BE2C (cell line): ENCODE measurements at regions not wholly inside any gene's neighbourhood (a gene's known extent, or its start where the extent isn't known, plus 50 kb on each side); places are given as distances from the start of the nearest gene placed in this dataset.

Experiments used
- DNase-seq: peaks from one replicate; pipeline ENCODE4 v3.0.0-alpha.2; 2020
- H3K27me3 ChIP-seq: fragments of 250-450 bp; sonication (Bioruptor Pico); 2 replicates; pipeline ENCODE4 v1.5.1; 2020; ENCODE audit warnings: mild to moderate bottlenecking
- H3K36me3 ChIP-seq: fragments of 250-450 bp; sonication (Bioruptor Pico); 2 replicates; pipeline ENCODE4 v1.5.1; 2020; ENCODE audit warnings: mild to moderate bottlenecking
- H3K4me1 ChIP-seq: fragments of 250-450 bp; sonication (Bioruptor Pico); 2 replicates; pipeline ENCODE4 v1.5.1; 2020
- H3K4me3 ChIP-seq: 2 replicates; pipeline ENCODE4 v1.5.1; 2011; ENCODE audit warnings: low read depth, low read length
- H3K9me3 ChIP-seq: fragments of 250-450 bp; sonication (Bioruptor Pico); 2 replicates; pipeline ENCODE4 v1.5.1; 2020
- TF ChIP-seq, protein P1 (sequence below): IDR thresholded peaks from 2 replicates; pipeline ENCODE4 v1.5.1; 2012; ENCODE audit warnings: mild to moderate bottlenecking, low read depth, low read length

DNA sequence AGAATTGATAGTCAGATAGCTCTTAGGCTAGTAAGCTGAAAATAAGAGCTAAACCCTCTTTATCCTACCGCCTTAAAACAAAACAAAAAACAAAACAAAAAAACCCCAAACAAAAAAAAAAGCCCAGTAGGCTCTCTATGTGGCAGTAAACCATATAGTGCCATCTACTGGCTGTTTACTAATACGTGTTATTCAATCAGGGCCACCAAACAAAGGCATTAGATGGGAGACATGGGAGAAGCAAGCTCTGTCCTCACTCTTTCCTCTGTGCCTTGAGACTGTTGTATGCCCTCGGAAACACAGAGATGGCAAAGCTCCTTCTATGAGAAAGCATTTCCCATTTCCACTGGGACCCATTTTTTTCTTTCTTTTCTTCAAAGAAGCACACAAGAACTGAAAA, 148.8 kb upstream of the MID1 start:
- Histone ChIP-seq H3K9me3 (no peaks in the 10 kb centered on the region), H3K4me3 (peak overlapping the region; percentile 39), H3K4me1 (no peaks in the 10 kb centered on the region; the same call in 1 of the 2 replicates), H3K27me3 (no peaks in the 10 kb centered on the region), H3K36me3 (no peaks in the 10 kb centered on the region)
- DNase-seq, result no peak
- TF ChIP-seq, protein P1, sequence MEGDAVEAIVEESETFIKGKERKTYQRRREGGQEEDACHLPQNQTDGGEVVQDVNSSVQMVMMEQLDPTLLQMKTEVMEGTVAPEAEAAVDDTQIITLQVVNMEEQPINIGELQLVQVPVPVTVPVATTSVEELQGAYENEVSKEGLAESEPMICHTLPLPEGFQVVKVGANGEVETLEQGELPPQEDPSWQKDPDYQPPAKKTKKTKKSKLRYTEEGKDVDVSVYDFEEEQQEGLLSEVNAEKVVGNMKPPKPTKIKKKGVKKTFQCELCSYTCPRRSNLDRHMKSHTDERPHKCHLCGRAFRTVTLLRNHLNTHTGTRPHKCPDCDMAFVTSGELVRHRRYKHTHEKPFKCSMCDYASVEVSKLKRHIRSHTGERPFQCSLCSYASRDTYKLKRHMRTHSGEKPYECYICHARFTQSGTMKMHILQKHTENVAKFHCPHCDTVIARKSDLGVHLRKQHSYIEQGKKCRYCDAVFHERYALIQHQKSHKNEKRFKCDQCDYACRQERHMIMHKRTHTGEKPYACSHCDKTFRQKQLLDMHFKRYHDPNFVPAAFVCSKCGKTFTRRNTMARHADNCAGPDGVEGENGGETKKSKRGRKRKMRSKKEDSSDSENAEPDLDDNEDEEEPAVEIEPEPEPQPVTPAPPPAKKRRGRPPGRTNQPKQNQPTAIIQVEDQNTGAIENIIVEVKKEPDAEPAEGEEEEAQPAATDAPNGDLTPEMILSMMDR, result peak; percentile 61

- DNase-seq, result peak; percentile 6
- Histone ChIP-seq H3K27me3 (no peaks in the 10 kb centered on the region), H3K9me3 (no peaks in the 10 kb centered on the region), H3K4me1 (no peaks in the 10 kb centered on the region; the same call in 1 of the 2 replicates), H3K36me3 (no peaks in the 10 kb centered on the region), H3K4me3 (peak overlapping the region; percentile 39)
- TF ChIP-seq, protein P1, result no peak
Observed at GRCh38 chrX:10769696-10770619, 149.6 kb upstream of the MID1 start.

DNA sequence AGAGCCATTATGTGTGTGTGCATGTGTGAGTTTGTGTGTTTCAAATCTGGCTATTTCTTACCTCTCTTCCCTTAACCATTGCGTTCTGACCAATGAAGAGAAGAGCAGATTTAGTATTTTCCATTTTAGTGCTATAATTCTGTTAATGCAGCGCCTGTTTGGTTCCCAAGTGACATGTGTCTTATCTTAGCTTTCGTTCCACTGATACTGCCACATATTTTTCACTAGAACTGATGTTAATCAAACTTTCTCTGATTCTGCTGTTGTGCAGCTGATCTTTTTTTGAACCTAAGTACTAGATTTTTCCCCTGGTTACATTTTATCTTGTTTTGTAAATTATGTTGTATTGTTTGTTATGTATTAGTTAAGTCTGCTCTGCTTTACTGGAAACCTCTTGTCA, 152.9 kb upstream of the MID1 start:
- H3K36me3 ChIP-seq, result no peaks in the 10 kb centered on the region
- H3K4me3 ChIP-seq, result no peak overlapping the region
- no peaks in the 10 kb centered on the region for H3K9me3 ChIP-seq
- H3K4me1 ChIP-seq, result no peaks in the 10 kb centered on the region; the same call in 1 of the 2 replicates
- DNase-seq, result no peak
- TF ChIP-seq, protein P1, result no peak
- no peaks in the 10 kb centered on the region for H3K27me3 ChIP-seq

- TF ChIP-seq, protein P1, result no peak
- Histone ChIP-seq H3K4me3 (no peak overlapping the region), H3K4me1 (no peaks in the 10 kb centered on the region), H3K27me3 (no peaks in the 10 kb centered on the region), H3K36me3 (no peaks in the 10 kb centered on the region), H3K9me3 (no peaks in the 10 kb centered on the region)
- no peak for DNase-seq
Observed at GRCh38 chrX:10781847-10782530, 161.6 kb upstream of the MID1 start.

GRCh38 chrX:10783451-10783995, 163.1 kb upstream of the MID1 start:
- H3K9me3 ChIP-seq, result no peaks in the 10 kb centered on the region
- no peak overlapping the region for H3K4me3 ChIP-seq
- TF ChIP-seq, protein P1, result no peak
- no peaks in the 10 kb centered on the region for H3K36me3 ChIP-seq
- no peak for DNase-seq
- H3K4me1 ChIP-seq, result no peaks in the 10 kb centered on the region
- no peaks in the 10 kb centered on the region for H3K27me3 ChIP-seq

DNA sequence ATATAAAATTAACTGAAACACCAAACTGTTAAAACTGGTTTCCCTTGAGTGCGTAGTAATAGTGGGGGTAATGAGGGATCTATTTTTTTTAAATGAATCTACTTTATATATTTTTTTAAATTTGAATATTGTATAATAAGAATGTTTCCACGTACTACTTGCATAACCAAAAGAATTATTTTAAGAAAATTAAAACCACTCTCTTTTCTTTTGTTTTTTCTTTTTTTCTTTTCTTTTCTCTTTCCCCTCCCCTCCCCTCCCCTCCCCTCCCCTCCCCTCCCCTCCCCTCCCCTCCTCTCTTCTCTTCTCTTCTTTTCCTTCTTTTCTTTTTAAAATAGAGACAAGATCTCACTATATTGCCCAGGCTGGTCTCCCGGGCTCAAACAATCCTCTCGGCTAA, 166.9 kb upstream of the MID1 start:
- TF ChIP-seq, protein P1, result no peak
- Histone ChIP-seq H3K27me3 (no peaks in the 10 kb centered on the region), H3K36me3 (no peaks in the 10 kb centered on the region), H3K4me3 (no peak overlapping the region), H3K9me3 (no peaks in the 10 kb centered on the region), H3K4me1 (no peaks in the 10 kb centered on the region)
- no peak for DNase-seq
